ENCODE measurements at regions not wholly inside any gene's neighbourhood (a gene's known extent, or its start where the extent isn't known, plus 50 kb on each side); places are given as distances from the start of the nearest gene placed in this dataset.

GRCh38 chr3:168342946-168343850, 247.5 kb upstream of the GOLIM4 start:
- H3K27me3 Mint-ChIP-seq (ENCODE audit: low read depth): no peaks in the 10 kb centered on the region
- H3K9me3 Mint-ChIP-seq (ENCODE audit: low read depth): no peaks in the 10 kb centered on the region
- no peak overlapping the region for H3K27ac Mint-ChIP-seq (ENCODE audit: unreplicated experiment)
- H3K36me3 Mint-ChIP-seq (ENCODE audit: low read depth): no peaks in the 10 kb centered on the region
- TF ChIP-seq, protein P1, sequence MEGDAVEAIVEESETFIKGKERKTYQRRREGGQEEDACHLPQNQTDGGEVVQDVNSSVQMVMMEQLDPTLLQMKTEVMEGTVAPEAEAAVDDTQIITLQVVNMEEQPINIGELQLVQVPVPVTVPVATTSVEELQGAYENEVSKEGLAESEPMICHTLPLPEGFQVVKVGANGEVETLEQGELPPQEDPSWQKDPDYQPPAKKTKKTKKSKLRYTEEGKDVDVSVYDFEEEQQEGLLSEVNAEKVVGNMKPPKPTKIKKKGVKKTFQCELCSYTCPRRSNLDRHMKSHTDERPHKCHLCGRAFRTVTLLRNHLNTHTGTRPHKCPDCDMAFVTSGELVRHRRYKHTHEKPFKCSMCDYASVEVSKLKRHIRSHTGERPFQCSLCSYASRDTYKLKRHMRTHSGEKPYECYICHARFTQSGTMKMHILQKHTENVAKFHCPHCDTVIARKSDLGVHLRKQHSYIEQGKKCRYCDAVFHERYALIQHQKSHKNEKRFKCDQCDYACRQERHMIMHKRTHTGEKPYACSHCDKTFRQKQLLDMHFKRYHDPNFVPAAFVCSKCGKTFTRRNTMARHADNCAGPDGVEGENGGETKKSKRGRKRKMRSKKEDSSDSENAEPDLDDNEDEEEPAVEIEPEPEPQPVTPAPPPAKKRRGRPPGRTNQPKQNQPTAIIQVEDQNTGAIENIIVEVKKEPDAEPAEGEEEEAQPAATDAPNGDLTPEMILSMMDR (IDR thresholded peaks at IDR 0.05): no peak
- H3K4me3 Mint-ChIP-seq (ENCODE audit: unreplicated experiment): no peak overlapping the region
- peaks cover 29% of the 10 kb centered on the region for H3K4me1 Mint-ChIP-seq (ENCODE audit: low read depth)
- DNase-seq (ENCODE audit: low spot score): no peak

DNA sequence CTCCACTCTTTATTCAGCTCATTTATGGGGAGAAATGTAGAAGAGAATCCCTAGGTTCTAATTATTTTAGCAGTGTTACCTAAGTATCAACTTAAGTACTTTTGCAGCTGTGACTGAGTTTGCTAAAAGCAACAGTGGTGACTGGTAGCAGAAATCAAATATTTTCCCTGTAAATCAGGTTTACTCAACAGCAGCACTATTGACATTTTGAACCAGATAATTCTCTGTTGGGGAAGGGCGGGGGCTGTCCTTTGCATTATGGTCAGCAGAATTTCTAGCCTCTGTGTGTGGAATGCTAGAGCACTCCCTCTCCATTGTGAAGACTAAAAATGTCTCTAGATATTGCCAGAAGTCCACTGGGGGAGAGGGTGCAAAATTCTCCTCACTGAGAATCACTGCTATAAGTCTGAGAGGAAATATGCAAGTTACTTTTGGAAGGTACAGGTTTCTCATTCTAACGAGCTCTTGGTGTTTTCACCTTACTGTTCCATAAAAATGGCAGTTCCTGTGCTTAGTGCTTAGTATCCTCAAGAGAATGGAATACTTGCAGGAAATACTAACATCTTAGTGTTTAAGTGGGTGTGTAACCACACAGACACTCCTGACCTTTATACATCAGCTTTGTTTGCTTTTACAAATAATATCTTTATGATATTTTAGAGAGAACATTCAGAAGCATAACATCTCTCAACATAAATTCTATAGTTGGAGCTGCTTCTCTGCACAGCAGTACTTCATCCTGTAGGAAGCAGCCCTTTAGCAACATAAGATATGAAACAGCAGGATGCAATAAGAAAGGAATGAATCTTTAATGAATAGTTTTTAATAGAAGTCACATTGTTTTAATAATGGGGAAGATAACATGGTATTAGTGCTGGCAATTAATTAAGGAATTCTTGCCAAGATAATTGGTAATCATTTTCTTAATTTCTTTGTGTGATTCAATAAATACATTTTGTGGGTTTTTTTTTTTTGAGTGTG, 246.5 kb upstream of the GOLIM4 start:
- no peaks in the 10 kb centered on the region for H3K27me3 Mint-ChIP-seq (ENCODE audit: low read depth)
- no peaks in the 10 kb centered on the region for H3K36me3 Mint-ChIP-seq (ENCODE audit: low read depth)
- peaks cover 29% of the 10 kb centered on the region for H3K4me1 Mint-ChIP-seq (ENCODE audit: low read depth)
- H3K27ac Mint-ChIP-seq (ENCODE audit: unreplicated experiment): no peak overlapping the region
- DNase-seq (ENCODE audit: low spot score): no peak
- H3K9me3 Mint-ChIP-seq (ENCODE audit: low read depth): no peaks in the 10 kb centered on the region
- H3K4me3 Mint-ChIP-seq (ENCODE audit: unreplicated experiment): no peak overlapping the region
- TF ChIP-seq, protein P1 (IDR thresholded peaks at IDR 0.05): no peak

DNA sequence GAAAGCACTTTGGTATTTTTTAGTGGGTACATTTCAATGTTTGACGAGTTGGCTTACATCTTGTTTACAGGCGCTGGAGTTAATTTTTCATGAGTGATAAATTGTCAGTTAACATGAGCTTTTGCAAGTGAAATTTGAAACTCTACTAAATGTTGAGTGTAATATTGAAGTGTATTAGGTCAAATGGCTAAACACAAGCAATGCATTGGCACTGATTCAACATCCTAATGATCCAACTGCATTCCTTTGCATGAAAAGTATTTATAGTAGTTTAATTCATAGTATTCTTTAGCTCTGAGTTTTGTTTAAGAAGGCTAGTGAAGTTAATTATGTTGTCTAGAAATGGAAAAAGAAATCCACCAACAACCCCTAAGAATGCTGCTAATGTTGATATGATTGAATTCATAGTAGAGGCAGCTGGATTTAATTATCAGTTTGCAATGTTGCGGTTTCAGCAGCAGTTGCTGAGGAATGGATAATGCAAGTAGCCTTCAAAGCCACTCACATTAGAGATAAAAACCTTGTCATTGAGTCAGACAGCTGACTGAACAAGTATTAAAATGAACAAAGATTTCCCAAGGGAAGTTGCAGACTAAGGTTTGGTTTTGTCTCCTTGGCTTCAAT, 245.6 kb upstream of the GOLIM4 start:
- no peak for DNase-seq (ENCODE audit: low spot score)
- no peak overlapping the region for H3K4me3 Mint-ChIP-seq (ENCODE audit: unreplicated experiment)
- no peaks in the 10 kb centered on the region for H3K9me3 Mint-ChIP-seq (ENCODE audit: low read depth)
- H3K4me1 Mint-ChIP-seq (ENCODE audit: low read depth): peaks cover 29% of the 10 kb centered on the region
- no peak overlapping the region for H3K27ac Mint-ChIP-seq (ENCODE audit: unreplicated experiment)
- no peaks in the 10 kb centered on the region for H3K27me3 Mint-ChIP-seq (ENCODE audit: low read depth)
- TF ChIP-seq, protein P1 (IDR thresholded peaks at IDR 0.05): no peak
- no peaks in the 10 kb centered on the region for H3K36me3 Mint-ChIP-seq (ENCODE audit: low read depth)

GRCh38 chr3:168338161-168338560, 242.4 kb upstream of the GOLIM4 start:
- Mint-ChIP-seq H3K27me3 (ENCODE audit: low read depth) (peaks cover 2% of the 10 kb centered on the region), H3K4me1 (ENCODE audit: low read depth) (peaks cover 23% of the 10 kb centered on the region), H3K4me3 (ENCODE audit: unreplicated experiment) (no peak overlapping the region), H3K27ac (ENCODE audit: unreplicated experiment) (no peak overlapping the region), H3K9me3 (ENCODE audit: low read depth) (no peaks in the 10 kb centered on the region), H3K36me3 (ENCODE audit: low read depth) (no peaks in the 10 kb centered on the region)
- no peak for DNase-seq (ENCODE audit: low spot score)
- TF ChIP-seq, protein P1 (IDR thresholded peaks at IDR 0.05): no peak

GRCh38 chr3:168336276-168336675, 240.6 kb upstream of the GOLIM4 start:
- Mint-ChIP-seq H3K27me3 (ENCODE audit: low read depth) (peaks cover 2% of the 10 kb centered on the region), H3K36me3 (ENCODE audit: low read depth) (no peaks in the 10 kb centered on the region), H3K4me3 (ENCODE audit: unreplicated experiment) (no peak overlapping the region), H3K9me3 (ENCODE audit: low read depth) (no peaks in the 10 kb centered on the region), H3K4me1 (ENCODE audit: low read depth) (peaks cover 4% of the 10 kb centered on the region), H3K27ac (ENCODE audit: unreplicated experiment) (no peak overlapping the region)
- TF ChIP-seq, protein P1 (IDR thresholded peaks at IDR 0.05): no peak
- DNase-seq (ENCODE audit: low spot score): no peak
